Kidney capillary endothelial cell (primary cell): ENCODE measurements at regions not wholly inside any gene's neighbourhood (a gene's known extent, or its start where the extent isn't known, plus 50 kb on each side); places are given as distances from the start of the nearest gene placed in this dataset.
"Not testable (repeated sequence)": the region's sequence is repeated elsewhere in the genome, so short reads cannot be mapped to it uniquely, and the experiment has no call there.

Source experiments
- DNase-seq: peaks from one replicate; pipeline ENCODE4 v3.0.0-alpha.2; 2018; ENCODE audit warnings: low spot score

DNA sequence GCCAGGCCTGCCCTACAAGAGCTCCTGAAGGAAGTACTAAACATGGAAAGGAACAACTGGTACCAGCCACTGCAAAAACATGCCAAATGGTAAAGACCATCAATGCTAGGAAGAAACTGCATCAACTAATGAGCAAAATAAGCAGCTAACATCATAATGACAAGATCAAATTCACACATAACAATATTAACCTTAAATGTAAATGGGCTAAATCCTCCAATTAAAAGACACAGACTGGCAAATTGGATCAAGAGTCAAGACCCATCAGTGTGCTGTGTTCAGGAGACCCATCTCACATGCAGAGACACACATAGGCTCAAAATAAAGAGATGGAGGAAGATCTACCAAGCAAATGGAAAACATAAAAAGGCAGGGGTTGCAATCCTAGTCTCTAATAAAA lies 119.0 kb upstream of the CARMIL1 start:
- not testable (repeated sequence) for DNase-seq

- no peak for DNase-seq
These were observed 114.0 kb upstream of the CARMIL1 start for GRCh38 chr6:25165177-25165576.

- no peak for DNase-seq
These were observed 113.4 kb upstream of the CARMIL1 start for GRCh38 chr6:25165800-25166199.

DNA sequence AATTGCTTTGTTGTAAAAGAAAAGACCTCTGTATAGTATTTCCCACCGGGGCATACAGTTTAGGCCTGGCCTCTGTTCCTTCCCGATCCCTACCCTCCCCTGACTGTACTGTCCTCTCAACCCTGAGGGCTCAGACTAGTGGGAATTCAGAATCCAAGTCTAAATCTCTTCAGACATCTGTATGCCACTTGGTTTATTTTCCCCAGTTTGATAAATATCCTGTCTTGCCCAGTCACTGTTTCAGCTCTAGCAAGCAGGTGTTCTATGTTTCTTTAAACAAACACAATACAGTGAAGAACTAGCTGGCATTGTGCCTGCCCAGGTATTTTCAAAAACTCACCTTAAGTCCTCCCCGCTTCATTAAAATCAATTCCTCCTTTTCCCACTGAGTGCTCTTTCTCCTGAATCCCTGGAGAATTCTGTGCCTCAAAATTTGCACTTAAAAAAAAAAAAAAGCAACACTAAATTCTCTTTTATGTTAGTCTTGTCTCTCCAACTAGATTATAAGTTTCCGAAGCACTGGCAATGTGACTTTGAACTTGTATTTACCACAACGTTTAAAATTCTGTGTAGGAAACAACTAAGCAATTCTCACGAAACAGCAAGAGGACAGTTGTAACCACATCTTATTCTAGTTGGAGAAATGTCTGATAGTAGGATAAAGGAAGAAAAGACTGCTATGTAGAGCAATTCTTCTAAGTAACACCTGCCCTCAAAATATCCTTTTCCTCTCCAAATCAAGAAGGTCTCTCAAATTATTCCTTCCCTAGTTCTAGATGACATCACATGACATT lies 112.0 kb upstream of the CARMIL1 start:
- no peak for DNase-seq

DNA sequence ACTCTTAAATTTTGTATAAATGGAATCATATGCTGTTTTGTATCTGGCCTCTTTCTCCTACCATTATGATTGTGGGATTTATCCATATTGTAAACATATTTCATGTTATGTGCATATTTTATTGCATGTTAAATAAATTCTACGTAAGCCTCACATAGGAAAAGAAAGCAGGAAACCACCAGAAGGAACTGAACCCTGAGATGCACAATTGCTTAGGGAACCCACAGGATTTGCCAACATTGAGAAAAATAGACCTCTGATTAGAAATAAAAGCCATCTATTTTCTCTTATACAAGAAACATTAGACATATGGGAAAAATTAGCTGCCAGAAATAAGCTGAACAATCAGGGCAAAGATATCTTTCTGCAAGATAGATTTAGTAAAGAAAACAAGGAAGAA lies 111.2 kb upstream of the CARMIL1 start:
- DNase-seq = no peak

- no peak for DNase-seq
These were observed 110.5 kb upstream of the CARMIL1 start for GRCh38 chr6:25168637-25169036.

DNA sequence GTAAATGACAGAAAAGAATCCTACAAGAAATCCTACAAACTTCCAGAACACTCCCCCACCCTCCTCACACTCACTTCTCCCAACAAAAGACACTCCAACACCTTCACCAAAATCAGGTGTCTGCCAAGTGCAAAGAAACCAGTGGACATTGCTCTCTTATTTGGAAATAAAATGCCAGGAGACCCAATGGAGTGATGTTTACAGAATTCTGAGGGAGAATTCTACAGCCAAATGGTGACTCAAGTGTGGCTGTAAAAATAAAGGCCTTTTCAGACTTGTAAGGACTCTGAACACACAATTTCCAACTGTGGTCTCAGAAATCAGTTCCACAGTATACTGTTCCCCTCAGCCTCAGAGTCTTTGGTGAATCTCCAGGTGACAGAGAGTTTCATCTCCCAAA lies 109.6 kb upstream of the CARMIL1 start:
- DNase-seq = no peak

DNA sequence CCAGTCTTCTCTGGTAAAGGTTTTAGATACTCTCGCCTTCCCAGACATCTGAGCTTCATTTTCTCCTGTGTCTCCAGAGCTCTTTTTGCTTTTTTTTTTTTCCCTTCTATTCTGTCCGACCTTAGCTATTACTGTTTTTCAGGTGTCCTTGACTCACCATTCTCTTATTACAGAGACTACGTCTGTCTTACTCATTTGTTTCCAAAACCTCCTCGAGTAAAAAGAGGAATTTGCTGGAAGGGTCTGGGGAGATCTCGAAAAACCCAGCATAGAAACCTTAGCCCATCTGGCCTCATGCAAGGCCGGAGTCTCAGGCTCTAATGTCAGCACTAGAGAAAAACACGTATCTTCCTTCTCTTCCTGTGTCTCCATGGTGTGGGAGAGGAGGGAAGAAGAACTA lies 109.2 kb upstream of the CARMIL1 start:
- no peak for DNase-seq

DNA sequence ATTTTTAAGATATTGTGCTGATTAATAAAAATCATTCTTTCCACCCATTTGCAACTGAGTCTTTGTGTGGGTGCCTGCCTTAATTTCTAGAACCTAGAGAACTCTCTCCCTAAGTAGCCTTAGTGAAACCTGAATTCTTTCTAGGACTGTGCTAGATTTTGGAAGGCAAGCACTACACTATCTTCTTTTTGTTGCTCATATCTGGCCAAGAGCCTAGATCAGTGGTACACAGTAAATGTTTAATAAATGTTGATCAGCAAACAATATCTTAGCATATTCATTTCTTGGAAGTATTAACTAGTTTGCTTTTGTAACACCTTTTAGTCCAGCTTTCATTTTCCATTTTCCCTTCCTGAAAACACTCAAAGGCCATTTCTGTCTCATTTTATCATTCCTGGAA lies 108.5 kb upstream of the CARMIL1 start:
- DNase-seq = no peak

DNA sequence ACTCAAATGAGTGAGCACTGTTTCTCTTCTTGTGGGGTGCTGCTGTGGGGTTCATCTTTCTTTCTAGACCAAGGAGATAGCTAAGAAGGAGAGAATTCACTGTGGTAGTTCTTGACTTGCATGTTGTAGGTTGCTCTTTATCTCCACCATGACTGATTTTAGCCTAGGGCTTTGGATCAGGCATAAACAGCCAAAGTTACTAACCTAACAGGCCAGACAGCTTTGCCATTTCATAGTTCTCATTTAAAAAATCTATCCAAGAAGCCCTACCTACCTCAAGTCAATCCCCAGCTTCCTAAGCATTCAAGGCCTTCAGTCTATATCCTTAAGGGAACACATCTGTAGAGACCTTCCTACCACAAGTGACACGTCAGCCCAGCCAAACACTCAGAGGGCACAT lies 107.9 kb upstream of the CARMIL1 start:
- DNase-seq = no peak

- DNase-seq = no peak
These were observed 106.4 kb upstream of the CARMIL1 start for GRCh38 chr6:25172819-25173218.

- DNase-seq = no peak
These were observed 105.9 kb upstream of the CARMIL1 start for GRCh38 chr6:25173246-25173645.

GRCh38 chr6:25173951-25174474 lies 105.2 kb upstream of the CARMIL1 start:
- peak; percentile 83 for DNase-seq

DNA sequence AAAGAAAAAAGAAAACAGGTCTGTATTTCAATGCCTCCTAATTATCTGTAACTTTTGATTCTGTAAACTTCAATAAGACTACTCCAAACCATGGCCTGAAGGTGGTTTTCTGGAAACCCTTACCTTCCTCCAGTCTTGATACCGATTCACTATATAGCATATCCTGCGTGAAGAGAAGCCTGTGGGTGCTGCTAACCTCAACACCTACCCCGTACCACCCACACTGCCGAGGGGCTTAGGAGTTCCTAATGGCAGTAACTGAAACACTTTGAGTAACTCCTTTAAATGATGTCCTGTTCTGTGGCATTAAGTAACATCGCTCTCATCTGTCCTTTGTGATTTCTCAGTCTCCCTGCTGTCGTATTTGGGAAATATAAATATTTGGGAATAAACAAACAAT lies 104.5 kb upstream of the CARMIL1 start:
- no peak for DNase-seq

DNA sequence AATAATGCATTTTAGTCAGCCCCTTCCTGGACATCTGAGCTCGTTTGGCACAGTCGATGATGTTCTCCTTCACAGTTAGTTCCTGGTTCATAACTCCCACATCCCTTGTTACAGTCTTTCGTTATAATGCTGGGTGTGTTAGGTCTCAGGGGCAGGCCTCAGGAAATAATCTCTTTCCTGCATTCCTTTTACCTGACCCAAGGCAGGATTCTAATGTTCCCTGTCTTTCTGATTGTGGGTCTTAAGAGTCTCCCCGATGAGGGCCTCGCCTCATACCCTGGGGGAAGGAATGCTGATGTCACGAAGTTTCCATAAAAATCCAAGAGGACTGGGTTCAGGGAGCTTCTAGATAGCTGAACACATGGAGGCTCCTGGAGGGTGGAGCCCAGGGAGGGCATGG lies 104.0 kb upstream of the CARMIL1 start:
- no peak for DNase-seq

GRCh38 chr6:25175681-25176080 lies 103.5 kb upstream of the CARMIL1 start:
- no peak for DNase-seq

- DNase-seq = no peak
These were observed 102.7 kb upstream of the CARMIL1 start for GRCh38 chr6:25176466-25176865.

- no peak for DNase-seq
These were observed 101.6 kb upstream of the CARMIL1 start for GRCh38 chr6:25177500-25178028.

GRCh38 chr6:25178336-25179035 lies 100.7 kb upstream of the CARMIL1 start:
- no peak for DNase-seq

GRCh38 chr6:25179051-25179778 lies 100.0 kb upstream of the CARMIL1 start:
- no peak for DNase-seq

DNA sequence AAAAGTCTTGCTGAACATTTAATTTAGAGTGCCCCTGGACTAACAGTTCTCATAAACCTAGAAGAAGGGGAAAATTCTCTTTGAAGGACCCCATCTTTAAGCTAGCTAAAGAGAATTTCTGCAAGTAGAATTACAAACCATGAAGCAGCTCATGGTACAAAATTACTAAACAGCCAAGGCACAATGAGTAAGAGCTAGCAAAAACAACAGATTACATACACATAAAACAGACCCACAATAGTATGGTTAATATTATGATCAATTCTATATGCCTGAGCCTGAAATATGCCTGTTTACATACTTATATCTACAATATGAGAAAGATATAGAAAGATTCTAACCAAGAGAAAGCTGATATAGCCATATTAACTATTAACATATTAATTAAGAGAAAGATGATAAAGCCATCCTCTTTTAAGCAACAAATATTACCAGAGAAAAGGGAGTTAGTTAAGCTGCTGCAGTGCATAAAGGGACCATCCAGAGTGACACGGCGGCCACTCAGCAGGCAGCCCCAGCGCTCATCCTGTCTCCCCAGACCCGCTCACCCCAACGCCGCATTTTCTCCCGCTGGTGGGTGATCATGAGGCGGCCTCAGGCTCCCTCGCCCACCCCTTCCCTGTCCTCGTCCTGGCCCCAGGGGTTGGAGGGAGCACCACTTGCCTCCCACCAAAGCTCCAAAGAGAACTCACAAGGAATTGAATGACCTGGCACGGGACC lies 98.4 kb upstream of the CARMIL1 start:
- DNase-seq = no peak

DNA sequence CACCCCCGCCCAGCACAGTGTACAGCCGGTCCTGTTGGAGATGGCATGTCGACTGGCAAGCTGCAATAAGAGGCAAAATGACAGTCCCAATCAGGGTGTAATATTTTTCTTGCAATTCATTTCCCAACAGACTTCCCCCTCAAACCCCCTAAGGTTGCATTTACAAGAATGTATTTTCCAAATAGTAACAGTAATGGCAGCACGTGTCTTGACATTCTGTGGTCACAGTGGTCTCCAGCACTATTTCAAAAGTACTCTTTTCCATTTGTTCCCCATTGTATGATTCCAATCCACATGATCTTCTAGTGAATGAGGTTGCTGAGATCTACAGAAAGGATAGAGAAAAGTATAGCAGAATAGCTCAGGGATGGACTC lies 97.8 kb upstream of the CARMIL1 start:
- no peak for DNase-seq
